ENCODE measurements at regions not wholly inside any gene's neighbourhood (a gene's known extent, or its start where the extent isn't known, plus 50 kb on each side); places are given as distances from the start of the nearest gene placed in this dataset.

GRCh38 chr3:18828637-18829036 is 319.7 kb upstream of the KCNH8 start:
- Histone ChIP-seq H3K27me3 (no peaks in the 10 kb centered on the region), H3K4me3 (no peak overlapping the region), H3K9me3 (no peaks in the 10 kb centered on the region), H3K27ac (no peak overlapping the region), H3K36me3 (no peaks in the 10 kb centered on the region), H3K4me1 (no peaks in the 10 kb centered on the region)
- 96 to 99% methylated on average over 2 of the region's 2 CpGs for WGBS, 2 donors
- TF ChIP-seq POLR2AphosphoS5 (IDR thresholded peaks at IDR 0.05): no peak
- TF ChIP-seq POLR2A (IDR thresholded peaks at IDR 0.05): no peak
- no peak for TF ChIP-seq EP300 (IDR thresholded peaks at IDR 0.05)
- no peak for TF ChIP-seq CTCF (IDR thresholded peaks at IDR 0.05)
- intact Hi-C loops (cut with DNase I): no loop called here
- DNase-seq: no peak

GRCh38 chr3:18827664-18828063 is 320.6 kb upstream of the KCNH8 start:
- intact Hi-C loops (cut with DNase I): no loop called here
- no peak for TF ChIP-seq POLR2A (IDR thresholded peaks at IDR 0.05)
- TF ChIP-seq CTCF (IDR thresholded peaks at IDR 0.05): no peak
- no peak for TF ChIP-seq POLR2AphosphoS5 (IDR thresholded peaks at IDR 0.05)
- no peak for TF ChIP-seq EP300 (IDR thresholded peaks at IDR 0.05)
- 81 to 84% methylated on average over 3 of the region's 3 CpGs for WGBS, 2 donors

GRCh38 chr3:18825665-18826064 is 322.6 kb upstream of the KCNH8 start:
- no peak for DNase-seq
- TF ChIP-seq CTCF (IDR thresholded peaks at IDR 0.05) (no peak), POLR2A (IDR thresholded peaks at IDR 0.05) (no peak), EP300 (IDR thresholded peaks at IDR 0.05) (no peak), POLR2AphosphoS5 (IDR thresholded peaks at IDR 0.05) (no peak)
- WGBS, 2 donors: 87 to 89% methylated on average over 2 of the region's 2 CpGs
- Histone ChIP-seq H3K36me3 (no peaks in the 10 kb centered on the region), H3K27ac (no peak overlapping the region), H3K9me3 (no peaks in the 10 kb centered on the region), H3K27me3 (no peaks in the 10 kb centered on the region), H3K4me1 (no peaks in the 10 kb centered on the region), H3K4me3 (no peak overlapping the region)
- intact Hi-C loops (cut with DNase I): no loop called here

More at GRCh38 chr3:18827664-18828063, 320.6 kb upstream of the KCNH8 start:
- Histone ChIP-seq H3K27ac (no peak overlapping the region), H3K36me3 (no peaks in the 10 kb centered on the region), H3K4me3 (no peak overlapping the region), H3K4me1 (no peaks in the 10 kb centered on the region), H3K9me3 (no peaks in the 10 kb centered on the region), H3K27me3 (no peaks in the 10 kb centered on the region)
- DNase-seq: no peak

GRCh38 chr3:18813300-18813699 is 335.0 kb upstream of the KCNH8 start:
- no peaks in the 10 kb centered on the region for H3K27me3 ChIP-seq
- H3K27ac ChIP-seq: no peak overlapping the region

More at GRCh38 chr3:18813300-18813699, 335.0 kb upstream of the KCNH8 start:
- Histone ChIP-seq H3K9me3 (no peaks in the 10 kb centered on the region), H3K36me3 (no peaks in the 10 kb centered on the region), H3K4me3 (no peak overlapping the region), H3K4me1 (no peaks in the 10 kb centered on the region)
- intact Hi-C loops (cut with DNase I): no loop called here
- WGBS, 2 donors: 87% methylated on average over 3 of the region's 3 CpGs
- no peak for TF ChIP-seq POLR2A (IDR thresholded peaks at IDR 0.05)
- TF ChIP-seq EP300 (IDR thresholded peaks at IDR 0.05): no peak
- no peak for TF ChIP-seq CTCF (IDR thresholded peaks at IDR 0.05)
- TF ChIP-seq POLR2AphosphoS5 (IDR thresholded peaks at IDR 0.05): no peak
- no peak for DNase-seq

All from sigmoid colon (tissue), 6 donors.